Esophagus (tissue), 2 donors: ENCODE measurements at regions not wholly inside any gene's neighbourhood (a gene's known extent, or its start where the extent isn't known, plus 50 kb on each side); places are given as distances from the start of the nearest gene placed in this dataset.

Experiments used
- H3K27ac ChIP-seq, 2 donors: one replicate each; pipeline ENCODE4 v1.5.1; 2013; ENCODE audit warnings: low read depth in 2 of 2, mild to moderate bottlenecking in 2 of 2, inconsistent platforms in 1 of 2, low read length in 1 of 2, moderate library complexity in 1 of 2
- H3K27me3 ChIP-seq, 2 donors: one replicate each; pipeline ENCODE4 v1.6.1; 2013; ENCODE audit warnings: low read length in 2 of 2, control low read depth in 1 of 2, mild to moderate bottlenecking in 1 of 2; ENCODE audit not compliant: insufficient read depth in 2 of 2, control insufficient read depth in 1 of 2
- H3K36me3 ChIP-seq, 2 donors: one replicate each; pipeline ENCODE4 v1.6.1; 2013; ENCODE audit warnings: low read length in 1 of 2; ENCODE audit not compliant: control insufficient read depth in 2 of 2, insufficient read depth in 2 of 2
- H3K4me1 ChIP-seq, 2 donors: one replicate each; pipeline ENCODE4 v1.6.1; 2013; ENCODE audit warnings: low read length in 1 of 2; ENCODE audit not compliant: control insufficient read depth in 2 of 2, insufficient read depth in 2 of 2
- H3K4me3 ChIP-seq, 2 donors: one replicate each; pipeline ENCODE4 v1.5.1; 2013; ENCODE audit warnings: low read length in 2 of 2, mild to moderate bottlenecking in 2 of 2, low read depth in 1 of 2, moderate library complexity in 1 of 2
- H3K9me3 ChIP-seq, 2 donors: one replicate each; pipeline ENCODE4 v1.6.1; 2013; ENCODE audit warnings: mild to moderate bottlenecking in 2 of 2, low read depth in 1 of 2, low read length in 1 of 2, moderate library complexity in 1 of 2; ENCODE audit not compliant: control insufficient read depth in 2 of 2, insufficient read depth in 1 of 2
- WGBS, 2 donors: extraction: QIAGEN DNeasy Blood & Tissue Kit; methylation state at CpG; one replicate each; pipeline ENCODE4 v1.1.7; 2013; 5-methylcytosine and 5-hydroxymethylcytosine counted together
- donor health status: healthy with polysubstance abuse.
- donor health status: Bipolar disorder and iron deficiency.

GRCh38 chr13:30097701-30098100, 209.7 kb downstream of the KATNAL1 start:
- H3K4me3 ChIP-seq = no peak overlapping the region
- H3K9me3 ChIP-seq = no peaks in the 10 kb centered on the region
- no peak overlapping the region for H3K27ac ChIP-seq
- whole genome bisulfite sequencing, 2 donors = 73 to 78% methylated on average over 5 of the region's 5 CpGs
- H3K4me1 ChIP-seq = no peaks in the 10 kb centered on the region
- H3K36me3 ChIP-seq = no peaks in the 10 kb centered on the region
- no peaks in the 10 kb centered on the region for H3K27me3 ChIP-seq

GRCh38 chr13:30097089-30097488, 210.3 kb downstream of the KATNAL1 start:
- 91 to 93% methylated on average over 5 of the region's 5 CpGs for WGBS, 2 donors
- H3K9me3 ChIP-seq = no peaks in the 10 kb centered on the region
- no peak overlapping the region for H3K27ac ChIP-seq
- no peaks in the 10 kb centered on the region for H3K36me3 ChIP-seq
- H3K27me3 ChIP-seq = no peaks in the 10 kb centered on the region
- no peak overlapping the region for H3K4me3 ChIP-seq
- no peaks in the 10 kb centered on the region for H3K4me1 ChIP-seq

- Histone ChIP-seq H3K4me1 (no peaks in the 10 kb centered on the region), H3K27me3 (no peaks in the 10 kb centered on the region), H3K27ac (no peak overlapping the region), H3K9me3 (no peaks in the 10 kb centered on the region), H3K4me3 (no peak overlapping the region), H3K36me3 (no peaks in the 10 kb centered on the region)
- 87 to 91% methylated on average over 5 of the region's 5 CpGs for WGBS, 2 donors
Measured at GRCh38 chr13:30094015-30094414, 213.3 kb downstream of the KATNAL1 start.

GRCh38 chr13:30093236-30093635, 214.1 kb downstream of the KATNAL1 start:
- 82 to 87% methylated on average over 2 of the region's 2 CpGs for WGBS, 2 donors
- Histone ChIP-seq H3K9me3 (no peaks in the 10 kb centered on the region), H3K4me1 (no peaks in the 10 kb centered on the region), H3K36me3 (no peaks in the 10 kb centered on the region), H3K27me3 (no peaks in the 10 kb centered on the region), H3K4me3 (no peak overlapping the region), H3K27ac (no peak overlapping the region)

GRCh38 chr13:30091691-30092090, 215.7 kb downstream of the KATNAL1 start:
- 60 to 71% methylated on average over 4 of the region's 4 CpGs for WGBS, 2 donors
- no peak overlapping the region for H3K4me3 ChIP-seq

GRCh38 chr13:30091035-30091434, 216.3 kb downstream of the KATNAL1 start:
- WGBS, 2 donors = 89 to 91% methylated on average over 2 of the region's 2 CpGs
- Histone ChIP-seq H3K9me3 (no peaks in the 10 kb centered on the region), H3K4me3 (no peak overlapping the region), H3K4me1 (no peaks in the 10 kb centered on the region), H3K36me3 (no peaks in the 10 kb centered on the region), H3K27ac (no peak overlapping the region), H3K27me3 (no peaks in the 10 kb centered on the region)

More at GRCh38 chr13:30091691-30092090, 215.7 kb downstream of the KATNAL1 start:
- Histone ChIP-seq H3K9me3 (no peaks in the 10 kb centered on the region), H3K36me3 (no peaks in the 10 kb centered on the region), H3K4me1 (no peaks in the 10 kb centered on the region), H3K27me3 (no peaks in the 10 kb centered on the region), H3K27ac (no peak overlapping the region)

- WGBS, 2 donors = 80 to 94% methylated on average over 5 of the region's 5 CpGs
- Histone ChIP-seq H3K36me3 (no peaks in the 10 kb centered on the region), H3K27me3 (no peaks in the 10 kb centered on the region), H3K27ac (no peak overlapping the region), H3K9me3 (no peaks in the 10 kb centered on the region), H3K4me1 (no peaks in the 10 kb centered on the region), H3K4me3 (no peak overlapping the region)
Measured at GRCh38 chr13:30088312-30088855, 219.0 kb downstream of the KATNAL1 start.

- Histone ChIP-seq H3K36me3 (no peaks in the 10 kb centered on the region), H3K4me3 (no peak overlapping the region), H3K9me3 (no peaks in the 10 kb centered on the region), H3K27me3 (no peaks in the 10 kb centered on the region), H3K27ac (no peak overlapping the region), H3K4me1 (no peaks in the 10 kb centered on the region)
- WGBS, 2 donors = 81 to 87% methylated on average over 1 of the region's 1 CpG
Measured at GRCh38 chr13:30085087-30085486, 222.3 kb downstream of the KATNAL1 start.

GRCh38 chr13:30082391-30082790, 225.0 kb downstream of the KATNAL1 start:
- Histone ChIP-seq H3K4me1 (no peaks in the 10 kb centered on the region), H3K9me3 (no peaks in the 10 kb centered on the region), H3K36me3 (no peaks in the 10 kb centered on the region), H3K27me3 (no peaks in the 10 kb centered on the region), H3K27ac (no peak overlapping the region), H3K4me3 (no peak overlapping the region)
- 89 to 91% methylated on average over 5 of the region's 5 CpGs for WGBS, 2 donors

GRCh38 chr13:30081331-30081730, 226.0 kb downstream of the KATNAL1 start:
- Histone ChIP-seq H3K4me3 (no peak overlapping the region), H3K27ac (no peak overlapping the region), H3K4me1 (no peaks in the 10 kb centered on the region), H3K27me3 (no peaks in the 10 kb centered on the region), H3K9me3 (no peaks in the 10 kb centered on the region), H3K36me3 (no peaks in the 10 kb centered on the region)
